Effector CD4-positive, alpha-beta T cell (primary cell): ENCODE measurements at regions not wholly inside any gene's neighbourhood (a gene's known extent, or its start where the extent isn't known, plus 50 kb on each side); places are given as distances from the start of the nearest gene placed in this dataset.

ENCODE experiments used
- DNase-seq: peaks from one replicate; pipeline ENCODE4 v3.0.0-alpha.2; 2020

GRCh38 chr13:72097568-72097967, 230.6 kb upstream of the DACH1 start:
- DNase-seq, result no peak

GRCh38 chr13:72093262-72093661, 226.3 kb upstream of the DACH1 start:
- no peak for DNase-seq

GRCh38 chr13:72074663-72075062, 207.7 kb upstream of the DACH1 start:
- no peak for DNase-seq

- no peak for DNase-seq
Observed at GRCh38 chr13:72072261-72072660, 205.3 kb upstream of the DACH1 start.

GRCh38 chr13:72071713-72072112, 204.7 kb upstream of the DACH1 start:
- DNase-seq, result no peak

- no peak for DNase-seq
Observed at GRCh38 chr13:72062566-72062965, 195.6 kb upstream of the DACH1 start.

GRCh38 chr13:72061613-72062012, 194.6 kb upstream of the DACH1 start:
- DNase-seq, result no peak

GRCh38 chr13:72050251-72050650, 183.2 kb upstream of the DACH1 start:
- DNase-seq, result no peak

GRCh38 chr13:72043366-72043765, 176.4 kb upstream of the DACH1 start:
- DNase-seq, result no peak

GRCh38 chr13:72041165-72041564, 174.2 kb upstream of the DACH1 start:
- DNase-seq, result no peak

- no peak for DNase-seq
Observed at GRCh38 chr13:72039126-72039525, 172.1 kb upstream of the DACH1 start.

GRCh38 chr13:72029981-72030380, 163.0 kb upstream of the DACH1 start:
- DNase-seq, result no peak

- DNase-seq, result no peak
Observed at GRCh38 chr13:72025836-72026235, 158.8 kb upstream of the DACH1 start.

- DNase-seq, result no peak
Observed at GRCh38 chr13:72023895-72024294, 156.9 kb upstream of the DACH1 start.

GRCh38 chr13:72005455-72005854, 138.5 kb upstream of the DACH1 start:
- no peak for DNase-seq

GRCh38 chr13:72004784-72005374, 137.9 kb upstream of the DACH1 start:
- no peak for DNase-seq

GRCh38 chr13:72004246-72004645, 137.2 kb upstream of the DACH1 start:
- DNase-seq, result no peak

- DNase-seq, result no peak
Observed at GRCh38 chr13:71998223-71998622, 131.2 kb upstream of the DACH1 start.

GRCh38 chr13:71979616-71980015, 112.6 kb upstream of the DACH1 start:
- no peak for DNase-seq

GRCh38 chr13:71977028-71977427, 110.0 kb upstream of the DACH1 start:
- DNase-seq, result no peak

- no peak for DNase-seq
Observed at GRCh38 chr13:71967990-71968389, 101.0 kb upstream of the DACH1 start.

GRCh38 chr13:71964491-71965100, 97.6 kb upstream of the DACH1 start:
- no peak for DNase-seq

- DNase-seq, result no peak
Observed at GRCh38 chr13:71962735-71963134, 95.7 kb upstream of the DACH1 start.

- no peak for DNase-seq
Observed at GRCh38 chr13:71962126-71962525, 95.1 kb upstream of the DACH1 start.

- no peak for DNase-seq
Observed at GRCh38 chr13:71949441-71949840, 82.4 kb upstream of the DACH1 start.
